Breast epithelium (tissue), 3 donors: ENCODE measurements at regions not wholly inside any gene's neighbourhood (a gene's known extent, or its start where the extent isn't known, plus 50 kb on each side); places are given as distances from the start of the nearest gene placed in this dataset.

Experiments
- CTCF ChIP-seq, 3 donors: fragments of 450-650 bp; IDR thresholded peaks; one replicate each; pipeline ENCODE4 v1.5.1; 2016 to 2017; ENCODE audit warnings: antibody characterized with exemption in 3 of 3, mild to moderate bottlenecking in 3 of 3, moderate library complexity in 3 of 3
- POLR2A ChIP-seq: fragments of 450-650 bp; IDR thresholded peaks from one replicate; pipeline ENCODE4 v1.6.1; 2016; ENCODE audit warnings: antibody characterized with exemption, mild to moderate bottlenecking, moderate library complexity

DNA sequence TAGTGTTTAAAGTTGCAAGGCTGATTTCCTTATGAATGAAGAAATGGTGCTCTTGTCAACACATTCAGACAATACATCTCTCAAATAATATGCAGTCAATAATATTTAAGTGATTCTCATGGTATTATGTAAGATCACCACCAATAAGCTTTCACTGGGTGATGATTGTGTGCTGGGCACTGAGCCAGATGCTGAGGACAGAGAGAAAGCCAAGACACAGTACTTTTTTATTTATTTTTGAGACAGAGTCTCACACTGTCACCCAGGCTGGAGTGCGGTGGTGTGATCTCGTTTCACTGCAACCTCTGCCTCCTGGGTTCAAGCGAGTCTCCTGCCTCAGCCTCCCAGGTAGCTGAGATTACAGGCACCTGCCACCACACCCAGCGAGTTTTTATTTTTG lies 130.6 kb upstream of the LSM8 start:
- TF ChIP-seq POLR2A (no peak), CTCF (IDR thresholded peaks at IDR 0.05) (no peak)
